ENCODE measurements at regions not wholly inside any gene's neighbourhood (a gene's known extent, or its start where the extent isn't known, plus 50 kb on each side); places are given as distances from the start of the nearest gene placed in this dataset.

GRCh38 chr3:18591120-18591519 lies 166.0 kb upstream of the SATB1 start:
- POLR2A ChIA-PET (ENCODE audit: unreplicated experiment): no interaction called here
- ATAC-seq (ENCODE audit: low read depth): no peak

More at GRCh38 chr3:18591120-18591519, 166.0 kb upstream of the SATB1 start:
- Histone ChIP-seq H2AK5ac (ENCODE audit: low read depth, low read length) (no peak overlapping the region), H3K9ac (ENCODE audit: low read depth, low read length) (no peak overlapping the region), H3K4me2 (ENCODE audit: low read depth, low read length) (no peak overlapping the region), H4K5ac (ENCODE audit: low read depth, low read length) (no peak overlapping the region), H4K8ac (ENCODE audit: low read depth in 2 of 2, low read length in 2 of 2) (no peak overlapping the region), H3K9me3 (ENCODE audit: control insufficient read depth, insufficient read depth, low read length) (peaks cover 3% of the 10 kb centered on the region), H2AK9ac (replicated peaks; ENCODE audit: low read depth, low read length, poor library complexity) (no peak overlapping the region), H3K4me3 (ENCODE audit: insufficient read depth, low read depth, low read length) (no peak overlapping the region), H2BK15ac (ENCODE audit: low read depth, low read length) (no peak overlapping the region), H3K56ac (ENCODE audit: extremely low read depth, insufficient read depth, low read length) (no peak overlapping the region), H2BK20ac (ENCODE audit: low read depth, low read length) (no peak overlapping the region), H2BK5ac (ENCODE audit: low read depth, low read length, poor library complexity, severe bottlenecking) (no peak overlapping the region), H3K4ac (ENCODE audit: low read depth, low read length) (no peak overlapping the region), H3K9me1 (ENCODE audit: insufficient read depth, low read length) (no peaks in the 10 kb centered on the region), H2AFZ (replicated peaks; ENCODE audit: low read length, poor library complexity) (no peak overlapping the region), H3K79me1 (ENCODE audit: low read depth in 1 of 2, low read length in 2 of 2) (no peaks in the 10 kb centered on the region), H4K91ac (ENCODE audit: insufficient read depth, low read depth, low read length) (no peak overlapping the region), H3K27ac (ENCODE audit: insufficient read depth, low read length) (no peak overlapping the region), H3K27me3 (ENCODE audit: control insufficient read depth, insufficient read depth, low read length) (no peaks in the 10 kb centered on the region), H3K23ac (ENCODE audit: low read depth, low read length) (no peak overlapping the region), H3K4me1 (ENCODE audit: control insufficient read depth, insufficient read depth, low read length) (no peaks in the 10 kb centered on the region), H4K20me1 (ENCODE audit: insufficient read depth, low read length) (no peaks in the 10 kb centered on the region), H2BK120ac (ENCODE audit: low read depth, low read length) (no peak overlapping the region), H3K36me3 (ENCODE audit: control insufficient read depth, insufficient read depth, low read length) (no peaks in the 10 kb centered on the region), H3K14ac (replicated peaks; ENCODE audit: low read depth, low read length) (no peak overlapping the region), H3K18ac (ENCODE audit: low read depth, low read length) (no peak overlapping the region)
- TF ChIP-seq RFX5 (IDR thresholded peaks at IDR 0.05; ENCODE audit: low read depth, low read length) (no peak), NFE2L2 (IDR thresholded peaks at IDR 0.05; ENCODE audit: low read depth, low read length) (no peak), USF2 (IDR thresholded peaks at IDR 0.05; ENCODE audit: low read depth, low read length) (no peak)
- CTCF ChIA-PET: no interaction called here
- WGBS, 2 experiments (ENCODE audit: extremely low coverage in 2 of 2, insufficient read length in 1 of 2): no CpG with 5 or more reads among the region's 3 CpGs
- dilution Hi-C loops (cut with HindIII; ENCODE audit: low sequenced_read_pairs, unreplicated experiment): no loop called here
- in situ Hi-C loops (cut with MboI; ENCODE audit: low sequenced_read_pairs): no loop called here
- BruUV-seq (replicated peaks): no TSS peak
- intact Hi-C loops (cut with micrococcal nuclease): no loop called here
- no peak for DNase-seq
